ENCODE measurements at regions not wholly inside any gene's neighbourhood (a gene's known extent, or its start where the extent isn't known, plus 50 kb on each side); places are given as distances from the start of the nearest gene placed in this dataset.

DNA sequence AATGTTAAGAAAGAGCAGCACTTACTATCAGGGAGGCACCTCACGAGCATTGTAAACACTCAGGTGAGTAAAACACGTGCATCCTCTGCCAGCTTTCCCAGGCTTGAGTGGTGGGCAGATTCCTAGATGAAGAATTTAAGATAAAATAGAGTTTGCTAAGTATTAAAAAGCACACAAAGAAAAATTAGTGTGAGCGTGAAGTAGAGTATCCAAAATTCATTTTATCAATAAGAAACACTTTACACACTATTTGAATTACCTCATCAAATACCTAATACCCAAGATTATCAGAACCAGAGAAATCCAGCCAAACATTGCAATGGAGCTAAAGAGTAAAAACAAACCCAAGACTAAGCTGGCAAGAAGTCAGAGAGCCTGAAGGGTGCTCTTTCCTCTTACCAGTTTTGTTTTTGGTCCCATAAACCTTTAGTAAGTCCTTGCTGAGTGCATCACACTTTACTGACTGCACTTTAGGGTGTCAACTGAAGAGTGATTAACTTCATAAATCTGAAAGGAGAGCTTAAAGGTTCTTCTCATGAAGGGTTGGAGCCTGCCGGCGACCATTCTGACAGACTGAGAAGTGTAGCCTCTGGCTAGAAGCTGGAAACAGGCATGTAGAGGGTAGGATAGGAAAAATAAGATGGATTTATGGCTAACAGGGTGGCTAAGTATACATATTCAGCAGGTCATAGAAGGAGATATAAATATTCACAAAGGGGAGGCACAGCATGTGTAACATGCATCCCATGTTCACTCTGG lies 151.1 kb downstream of the SLC7A11 start:
- TF ChIP-seq, protein P1, sequence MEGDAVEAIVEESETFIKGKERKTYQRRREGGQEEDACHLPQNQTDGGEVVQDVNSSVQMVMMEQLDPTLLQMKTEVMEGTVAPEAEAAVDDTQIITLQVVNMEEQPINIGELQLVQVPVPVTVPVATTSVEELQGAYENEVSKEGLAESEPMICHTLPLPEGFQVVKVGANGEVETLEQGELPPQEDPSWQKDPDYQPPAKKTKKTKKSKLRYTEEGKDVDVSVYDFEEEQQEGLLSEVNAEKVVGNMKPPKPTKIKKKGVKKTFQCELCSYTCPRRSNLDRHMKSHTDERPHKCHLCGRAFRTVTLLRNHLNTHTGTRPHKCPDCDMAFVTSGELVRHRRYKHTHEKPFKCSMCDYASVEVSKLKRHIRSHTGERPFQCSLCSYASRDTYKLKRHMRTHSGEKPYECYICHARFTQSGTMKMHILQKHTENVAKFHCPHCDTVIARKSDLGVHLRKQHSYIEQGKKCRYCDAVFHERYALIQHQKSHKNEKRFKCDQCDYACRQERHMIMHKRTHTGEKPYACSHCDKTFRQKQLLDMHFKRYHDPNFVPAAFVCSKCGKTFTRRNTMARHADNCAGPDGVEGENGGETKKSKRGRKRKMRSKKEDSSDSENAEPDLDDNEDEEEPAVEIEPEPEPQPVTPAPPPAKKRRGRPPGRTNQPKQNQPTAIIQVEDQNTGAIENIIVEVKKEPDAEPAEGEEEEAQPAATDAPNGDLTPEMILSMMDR (IDR thresholded peaks at IDR 0.05; ENCODE audit: low read depth, low read length, missing input control), result no peak
- TF ChIP-seq, protein P2, sequence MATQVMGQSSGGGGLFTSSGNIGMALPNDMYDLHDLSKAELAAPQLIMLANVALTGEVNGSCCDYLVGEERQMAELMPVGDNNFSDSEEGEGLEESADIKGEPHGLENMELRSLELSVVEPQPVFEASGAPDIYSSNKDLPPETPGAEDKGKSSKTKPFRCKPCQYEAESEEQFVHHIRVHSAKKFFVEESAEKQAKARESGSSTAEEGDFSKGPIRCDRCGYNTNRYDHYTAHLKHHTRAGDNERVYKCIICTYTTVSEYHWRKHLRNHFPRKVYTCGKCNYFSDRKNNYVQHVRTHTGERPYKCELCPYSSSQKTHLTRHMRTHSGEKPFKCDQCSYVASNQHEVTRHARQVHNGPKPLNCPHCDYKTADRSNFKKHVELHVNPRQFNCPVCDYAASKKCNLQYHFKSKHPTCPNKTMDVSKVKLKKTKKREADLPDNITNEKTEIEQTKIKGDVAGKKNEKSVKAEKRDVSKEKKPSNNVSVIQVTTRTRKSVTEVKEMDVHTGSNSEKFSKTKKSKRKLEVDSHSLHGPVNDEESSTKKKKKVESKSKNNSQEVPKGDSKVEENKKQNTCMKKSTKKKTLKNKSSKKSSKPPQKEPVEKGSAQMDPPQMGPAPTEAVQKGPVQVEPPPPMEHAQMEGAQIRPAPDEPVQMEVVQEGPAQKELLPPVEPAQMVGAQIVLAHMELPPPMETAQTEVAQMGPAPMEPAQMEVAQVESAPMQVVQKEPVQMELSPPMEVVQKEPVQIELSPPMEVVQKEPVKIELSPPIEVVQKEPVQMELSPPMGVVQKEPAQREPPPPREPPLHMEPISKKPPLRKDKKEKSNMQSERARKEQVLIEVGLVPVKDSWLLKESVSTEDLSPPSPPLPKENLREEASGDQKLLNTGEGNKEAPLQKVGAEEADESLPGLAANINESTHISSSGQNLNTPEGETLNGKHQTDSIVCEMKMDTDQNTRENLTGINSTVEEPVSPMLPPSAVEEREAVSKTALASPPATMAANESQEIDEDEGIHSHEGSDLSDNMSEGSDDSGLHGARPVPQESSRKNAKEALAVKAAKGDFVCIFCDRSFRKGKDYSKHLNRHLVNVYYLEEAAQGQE (IDR thresholded peaks at IDR 0.05), result no peak
- TF ChIP-seq RXRA (IDR thresholded peaks at IDR 0.05), result no peak
- TF ChIP-seq, protein P3, sequence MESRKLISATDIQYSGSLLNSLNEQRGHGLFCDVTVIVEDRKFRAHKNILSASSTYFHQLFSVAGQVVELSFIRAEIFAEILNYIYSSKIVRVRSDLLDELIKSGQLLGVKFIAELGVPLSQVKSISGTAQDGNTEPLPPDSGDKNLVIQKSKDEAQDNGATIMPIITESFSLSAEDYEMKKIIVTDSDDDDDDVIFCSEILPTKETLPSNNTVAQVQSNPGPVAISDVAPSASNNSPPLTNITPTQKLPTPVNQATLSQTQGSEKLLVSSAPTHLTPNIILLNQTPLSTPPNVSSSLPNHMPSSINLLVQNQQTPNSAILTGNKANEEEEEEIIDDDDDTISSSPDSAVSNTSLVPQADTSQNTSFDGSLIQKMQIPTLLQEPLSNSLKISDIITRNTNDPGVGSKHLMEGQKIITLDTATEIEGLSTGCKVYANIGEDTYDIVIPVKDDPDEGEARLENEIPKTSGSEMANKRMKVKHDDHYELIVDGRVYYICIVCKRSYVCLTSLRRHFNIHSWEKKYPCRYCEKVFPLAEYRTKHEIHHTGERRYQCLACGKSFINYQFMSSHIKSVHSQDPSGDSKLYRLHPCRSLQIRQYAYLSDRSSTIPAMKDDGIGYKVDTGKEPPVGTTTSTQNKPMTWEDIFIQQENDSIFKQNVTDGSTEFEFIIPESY (IDR thresholded peaks at IDR 0.05), result no peak
- no peak for TF ChIP-seq YY1 (IDR thresholded peaks at IDR 0.05)
- no peak for TF ChIP-seq TAF1 (conservative IDR thresholded peaks at IDR 0.05)
- TF ChIP-seq HNF4A (conservative IDR thresholded peaks at IDR 0.05), result no peak
- no peak for TF ChIP-seq JUND (IDR thresholded peaks at IDR 0.05)
- TF ChIP-seq SP1 (IDR thresholded peaks at IDR 0.05), result no peak
- TF ChIP-seq, protein P4, sequence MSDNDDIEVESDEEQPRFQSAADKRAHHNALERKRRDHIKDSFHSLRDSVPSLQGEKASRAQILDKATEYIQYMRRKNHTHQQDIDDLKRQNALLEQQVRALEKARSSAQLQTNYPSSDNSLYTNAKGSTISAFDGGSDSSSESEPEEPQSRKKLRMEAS (IDR thresholded peaks at IDR 0.05), result no peak
- no peak for TF ChIP-seq EGR1 (IDR thresholded peaks at IDR 0.05; ENCODE audit: low read depth in 2 of 2)
- TF ChIP-seq, protein P5, sequence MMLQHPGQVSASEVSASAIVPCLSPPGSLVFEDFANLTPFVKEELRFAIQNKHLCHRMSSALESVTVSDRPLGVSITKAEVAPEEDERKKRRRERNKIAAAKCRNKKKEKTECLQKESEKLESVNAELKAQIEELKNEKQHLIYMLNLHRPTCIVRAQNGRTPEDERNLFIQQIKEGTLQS (IDR thresholded peaks at IDR 0.05), result no peak
- no peak for TF ChIP-seq FOXA1 (IDR thresholded peaks at IDR 0.05)

All from liver (tissue), 3 donors.